NCI-H128 (cell line): ENCODE measurements at regions not wholly inside any gene's neighbourhood (a gene's known extent, or its start where the extent isn't known, plus 50 kb on each side); places are given as distances from the start of the nearest gene placed in this dataset.
"Not testable (repeated sequence)": the region's sequence is repeated elsewhere in the genome, so short reads cannot be mapped to it uniquely, and the experiment has no call there.

ENCODE experiments used
- DNase-seq: peaks from one replicate; lab custom pipeline; 2025; ENCODE audit not compliant: unreplicated experiment; lab: John Stamatoyannopoulos, UW

- no peak for DNase-seq
These were observed 1047.7 kb downstream of the BRD1 start for GRCh38 chr22:48779661-48780596.

- DNase-seq = no peak
These were observed 1048.4 kb downstream of the BRD1 start for GRCh38 chr22:48779211-48779643.

- DNase-seq = no peak
These were observed 1049.1 kb downstream of the BRD1 start for GRCh38 chr22:48778308-48779195.

GRCh38 chr22:48772286-48772907, 1055.3 kb downstream of the BRD1 start:
- DNase-seq = no peak

- no peak for DNase-seq
These were observed 1062.1 kb downstream of the BRD1 start for GRCh38 chr22:48765595-48765994.

- no peak for DNase-seq
These were observed 1066.1 kb downstream of the BRD1 start for GRCh38 chr22:48761546-48761945.

GRCh38 chr22:48760481-48761390, 1066.9 kb downstream of the BRD1 start:
- DNase-seq = no peak

- DNase-seq = no peak
These were observed 1068.5 kb downstream of the BRD1 start for GRCh38 chr22:48758881-48759875.

GRCh38 chr22:48757985-48758561, 1069.6 kb downstream of the BRD1 start:
- DNase-seq = peak; percentile 27

- no peak for DNase-seq
These were observed 1070.1 kb downstream of the BRD1 start for GRCh38 chr22:48757581-48757980.

- DNase-seq = not testable (repeated sequence)
These were observed 1070.5 kb downstream of the BRD1 start for GRCh38 chr22:48757135-48757534.

- no peak for DNase-seq
These were observed 1071.2 kb downstream of the BRD1 start for GRCh38 chr22:48756146-48757111.

GRCh38 chr22:48755059-48755949, 1072.4 kb downstream of the BRD1 start:
- DNase-seq = no peak

GRCh38 chr22:48754611-48755058, 1073.0 kb downstream of the BRD1 start:
- DNase-seq = no peak

GRCh38 chr22:48753752-48754517, 1073.7 kb downstream of the BRD1 start:
- no peak for DNase-seq

- no peak for DNase-seq
These were observed 1074.3 kb downstream of the BRD1 start for GRCh38 chr22:48753381-48753730.
